ENCODE measurements at regions not wholly inside any gene's neighbourhood (a gene's known extent, or its start where the extent isn't known, plus 50 kb on each side); places are given as distances from the start of the nearest gene placed in this dataset.
"Not testable (repeated sequence)": the region's sequence is repeated elsewhere in the genome, so short reads cannot be mapped to it uniquely, and the experiment has no call there.

GRCh38 chr1:101373570-101373969 is 136.8 kb downstream of the S1PR1 start:
- H3K9me3 ChIP-seq, result peaks cover 0 to 6% of the 10 kb centered on the region in 2 donors
- H3K27ac ChIP-seq, result no peak overlapping the region
- DNase-seq (ENCODE audit: low spot score), result no peak
- no peaks in the 10 kb centered on the region for H3K36me3 ChIP-seq
- H3K4me3 ChIP-seq, result no peak overlapping the region
- no peaks in the 10 kb centered on the region for H3K4me1 ChIP-seq
- TF ChIP-seq CTCF (IDR thresholded peaks at IDR 0.05), result no peak
- H3K27me3 ChIP-seq, result no peaks in the 10 kb centered on the region

DNA sequence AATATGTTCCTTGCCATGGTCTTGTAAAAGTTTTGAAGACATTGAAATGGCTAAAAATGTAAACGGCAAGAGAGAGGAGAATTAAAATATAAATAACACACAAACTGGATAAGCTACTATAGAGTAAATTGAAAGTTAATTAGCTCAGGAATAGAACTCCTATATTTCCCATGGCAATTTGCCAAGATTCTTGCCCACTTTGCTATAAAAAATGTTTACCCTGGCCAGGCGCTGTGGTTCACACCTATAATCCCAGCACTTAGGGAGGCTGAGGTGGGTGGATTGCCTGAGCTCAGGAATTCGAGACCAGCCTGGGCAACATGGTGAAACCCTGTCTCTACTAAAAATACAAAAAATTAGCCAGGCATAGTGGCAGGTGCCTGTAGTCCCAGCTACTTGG is 138.6 kb downstream of the S1PR1 start:
- DNase-seq (ENCODE audit: low spot score); H3K27me3 ChIP-seq; H3K36me3 ChIP-seq; H3K4me1 ChIP-seq; H3K4me3 ChIP-seq; H3K9me3 ChIP-seq; H3K27ac ChIP-seq: not testable (repeated sequence)

- no peak for DNase-seq (ENCODE audit: low spot score)
- Histone ChIP-seq H3K4me1 (no peaks in the 10 kb centered on the region), H3K9me3 (peaks cover 0 to 6% of the 10 kb centered on the region in 2 donors), H3K4me3 (no peak overlapping the region), H3K27ac (no peak overlapping the region), H3K27me3 (no peaks in the 10 kb centered on the region), H3K36me3 (no peaks in the 10 kb centered on the region)
- no peak for TF ChIP-seq CTCF (IDR thresholded peaks at IDR 0.05)
Measured at GRCh38 chr1:101376121-101377083, 139.6 kb downstream of the S1PR1 start.

DNA sequence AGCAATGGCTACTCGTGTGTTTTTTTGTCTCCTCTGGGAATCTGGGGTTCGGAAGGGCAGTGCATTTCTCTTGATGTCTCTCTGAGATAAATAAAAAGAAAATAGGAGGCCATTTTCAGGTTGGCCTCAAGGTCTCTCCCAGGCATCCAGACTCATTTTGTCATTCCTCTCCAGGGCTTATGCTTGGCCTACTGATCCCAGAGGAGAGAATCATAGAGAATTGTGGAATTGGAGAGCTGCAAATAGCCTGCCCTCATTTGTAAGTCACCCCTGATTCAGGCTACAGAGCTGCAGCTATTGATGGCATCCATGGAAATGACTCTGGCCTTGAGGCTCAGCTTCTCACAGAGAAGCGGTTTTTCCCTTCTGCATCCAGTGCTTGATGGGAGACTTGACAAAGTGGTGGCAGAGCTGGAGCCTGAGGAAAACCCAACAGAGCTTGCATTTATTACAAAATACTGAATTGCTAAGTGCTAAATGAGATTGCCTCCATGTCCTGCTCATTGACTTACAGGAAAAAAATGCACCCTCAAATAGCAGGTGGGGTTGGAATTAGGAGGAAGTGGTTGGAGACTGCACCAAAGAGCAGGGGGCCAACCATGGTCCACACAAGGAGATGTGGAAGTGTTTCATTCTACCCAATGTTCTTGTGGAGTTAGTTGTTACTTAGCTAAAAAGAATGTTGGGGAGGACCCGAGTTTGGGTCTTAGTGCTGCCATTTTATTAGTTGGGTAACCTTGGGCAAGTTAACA is 140.4 kb downstream of the S1PR1 start:
- H3K27ac ChIP-seq, result no peak overlapping the region
- no peak for DNase-seq (ENCODE audit: low spot score)
- no peak overlapping the region for H3K4me3 ChIP-seq
- no peaks in the 10 kb centered on the region for H3K36me3 ChIP-seq
- peaks cover 0 to 6% of the 10 kb centered on the region in 2 donors for H3K9me3 ChIP-seq
- no peaks in the 10 kb centered on the region for H3K27me3 ChIP-seq
- no peaks in the 10 kb centered on the region for H3K4me1 ChIP-seq
- TF ChIP-seq CTCF (IDR thresholded peaks at IDR 0.05), result no peak

GRCh38 chr1:101379037-101379436 is 142.2 kb downstream of the S1PR1 start:
- no peak overlapping the region for H3K27ac ChIP-seq
- H3K27me3 ChIP-seq, result no peaks in the 10 kb centered on the region
- no peaks in the 10 kb centered on the region for H3K9me3 ChIP-seq
- H3K36me3 ChIP-seq, result no peaks in the 10 kb centered on the region
- no peak for TF ChIP-seq CTCF (IDR thresholded peaks at IDR 0.05)
- DNase-seq (ENCODE audit: low spot score), result no peak
- H3K4me3 ChIP-seq, result no peak overlapping the region
- no peaks in the 10 kb centered on the region for H3K4me1 ChIP-seq

DNA sequence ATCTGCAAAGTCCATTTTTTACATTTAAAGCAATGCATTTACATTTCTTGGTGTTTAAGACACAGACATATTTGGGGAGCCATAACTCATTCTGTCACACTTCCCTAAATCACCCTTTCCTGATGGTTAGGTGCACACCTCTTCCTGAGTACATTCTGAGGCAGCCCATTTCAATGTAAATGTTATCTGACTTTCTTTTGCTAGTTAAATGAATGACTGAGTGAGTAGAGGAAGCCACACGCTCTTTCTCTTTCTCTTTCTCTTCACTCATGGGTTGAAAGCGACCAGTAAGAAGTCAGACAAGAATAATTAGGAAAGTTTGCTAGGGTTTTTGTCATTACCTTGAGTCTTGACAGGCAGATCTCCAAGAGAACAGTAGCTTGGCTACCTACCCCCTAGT is 143.1 kb downstream of the S1PR1 start:
- no peak overlapping the region for H3K4me3 ChIP-seq
- H3K27ac ChIP-seq, result no peak overlapping the region
- no peaks in the 10 kb centered on the region for H3K27me3 ChIP-seq
- no peak for TF ChIP-seq CTCF (IDR thresholded peaks at IDR 0.05)
- DNase-seq (ENCODE audit: low spot score), result no peak
- no peaks in the 10 kb centered on the region for H3K9me3 ChIP-seq
- H3K36me3 ChIP-seq, result no peaks in the 10 kb centered on the region
- no peaks in the 10 kb centered on the region for H3K4me1 ChIP-seq
